B cell (primary cell): ENCODE measurements at regions not wholly inside any gene's neighbourhood (a gene's known extent, or its start where the extent isn't known, plus 50 kb on each side); places are given as distances from the start of the nearest gene placed in this dataset.

Experiments
- CTCF ChIP-seq: fragments of 200-600 bp; IDR thresholded peaks from one replicate; pipeline ENCODE4 v1.8.0; 2022; ENCODE audit warnings: antibody characterized with exemption, mild to moderate bottlenecking
- EZH2 ChIP-seq: IDR thresholded peaks from 2 replicates; pipeline ENCODE4 v1.6.1; 2012; ENCODE audit warnings: borderline replicate concordance, low read depth, mild to moderate bottlenecking, moderate library complexity, low read length; ENCODE audit not compliant: insufficient read depth, poor library complexity, severe bottlenecking

- TF ChIP-seq CTCF (no peak), EZH2 (no peak)
These were observed 147.6 kb upstream of the SV2C start for GRCh38 chr5:75935572-75935971.
